ENCODE measurements at regions not wholly inside any gene's neighbourhood (a gene's known extent, or its start where the extent isn't known, plus 50 kb on each side); places are given as distances from the start of the nearest gene placed in this dataset.

GRCh38 chr9:108519437-108519836, 336.3 kb downstream of the ACTL7B start:
- no peak for DNase-seq (ENCODE audit: low spot score)
- ATAC-seq (ENCODE audit: low read depth), result no peak
- Histone ChIP-seq H3K9me3 (ENCODE audit: severe bottlenecking) (no peaks in the 10 kb centered on the region), H3K4me3 (ENCODE audit: severe bottlenecking) (no peak overlapping the region), H3K36me3 (ENCODE audit: low read depth) (no peaks in the 10 kb centered on the region), H3K4me1 (ENCODE audit: insufficient read depth, poor library complexity, severe bottlenecking) (peaks cover 6% of the 10 kb centered on the region), H3K27me3 (ENCODE audit: insufficient read depth, poor library complexity, severe bottlenecking) (no peaks in the 10 kb centered on the region), H3K27ac (ENCODE audit: poor library complexity, severe bottlenecking) (no peak overlapping the region)
- TF ChIP-seq CTCF (IDR thresholded peaks at IDR 0.05; ENCODE audit: poor library complexity, severe bottlenecking), result no peak

DNA sequence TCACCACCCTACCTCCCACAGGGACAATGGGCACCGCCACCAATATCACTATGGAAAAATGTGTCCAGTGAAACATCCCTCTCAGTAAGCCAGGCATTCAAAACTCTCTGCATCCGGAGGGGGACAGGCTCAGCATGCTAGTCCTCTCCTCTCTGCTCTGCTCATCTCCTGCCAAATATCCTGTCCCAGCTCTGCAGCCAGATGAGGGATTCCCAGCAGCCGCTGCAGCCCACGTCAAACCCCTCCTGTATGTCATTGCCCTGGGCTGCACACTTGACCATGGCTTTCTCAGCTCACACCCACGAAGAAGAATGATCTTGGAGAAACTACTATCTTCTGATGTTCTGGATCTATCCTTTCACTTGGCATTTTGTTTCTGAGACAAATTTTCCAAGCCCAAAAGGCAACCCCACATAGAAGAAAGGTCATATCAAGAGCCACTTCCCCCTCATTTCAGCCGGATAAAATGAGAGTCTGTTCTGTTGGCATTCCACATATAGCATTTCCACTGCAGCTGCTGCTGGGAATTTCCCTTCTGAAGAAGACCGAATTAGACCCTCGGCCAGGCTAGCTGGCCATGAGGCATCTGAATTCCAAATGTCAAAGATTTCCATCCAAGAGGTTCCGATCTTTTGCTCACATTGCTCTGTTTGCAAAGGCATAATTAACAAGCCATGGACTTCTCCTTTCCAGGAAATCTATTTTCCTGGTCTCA, 338.0 kb downstream of the ACTL7B start:
- no peak for TF ChIP-seq CTCF (IDR thresholded peaks at IDR 0.05; ENCODE audit: poor library complexity, severe bottlenecking)

GRCh38 chr9:108516391-108516790, 339.4 kb downstream of the ACTL7B start:
- H3K4me1 ChIP-seq (ENCODE audit: insufficient read depth, poor library complexity, severe bottlenecking), result peaks cover 6% of the 10 kb centered on the region
- no peak overlapping the region for H3K4me3 ChIP-seq (ENCODE audit: severe bottlenecking)
- no peaks in the 10 kb centered on the region for H3K36me3 ChIP-seq (ENCODE audit: low read depth)
- no peak for ATAC-seq (ENCODE audit: low read depth)
- TF ChIP-seq CTCF (IDR thresholded peaks at IDR 0.05; ENCODE audit: poor library complexity, severe bottlenecking), result no peak
- H3K9me3 ChIP-seq (ENCODE audit: severe bottlenecking), result no peaks in the 10 kb centered on the region
- H3K27ac ChIP-seq (ENCODE audit: poor library complexity, severe bottlenecking), result no peak overlapping the region
- no peak for DNase-seq (ENCODE audit: low spot score)
- no peaks in the 10 kb centered on the region for H3K27me3 ChIP-seq (ENCODE audit: insufficient read depth, poor library complexity, severe bottlenecking)

More for the DNA sequence above, 338.0 kb downstream of the ACTL7B start:
- Histone ChIP-seq H3K36me3 (ENCODE audit: low read depth) (no peaks in the 10 kb centered on the region), H3K9me3 (ENCODE audit: severe bottlenecking) (no peaks in the 10 kb centered on the region), H3K27me3 (ENCODE audit: insufficient read depth, poor library complexity, severe bottlenecking) (no peaks in the 10 kb centered on the region), H3K4me3 (ENCODE audit: severe bottlenecking) (no peak overlapping the region), H3K4me1 (ENCODE audit: insufficient read depth, poor library complexity, severe bottlenecking) (peaks cover 6% of the 10 kb centered on the region), H3K27ac (ENCODE audit: poor library complexity, severe bottlenecking) (no peak overlapping the region)
- ATAC-seq (ENCODE audit: low read depth), result no peak
- DNase-seq (ENCODE audit: low spot score), result no peak

GRCh38 chr9:108515856-108516255, 339.9 kb downstream of the ACTL7B start:
- peaks cover under 1% of the 10 kb centered on the region for H3K4me1 ChIP-seq (ENCODE audit: insufficient read depth, poor library complexity, severe bottlenecking)
- H3K27ac ChIP-seq (ENCODE audit: poor library complexity, severe bottlenecking), result no peak overlapping the region
- DNase-seq (ENCODE audit: low spot score) (no peak), ATAC-seq (ENCODE audit: low read depth) (no peak)
- no peaks in the 10 kb centered on the region for H3K27me3 ChIP-seq (ENCODE audit: insufficient read depth, poor library complexity, severe bottlenecking)
- TF ChIP-seq CTCF (IDR thresholded peaks at IDR 0.05; ENCODE audit: poor library complexity, severe bottlenecking), result no peak
- no peak overlapping the region for H3K4me3 ChIP-seq (ENCODE audit: severe bottlenecking)
- H3K36me3 ChIP-seq (ENCODE audit: low read depth), result no peaks in the 10 kb centered on the region
- H3K9me3 ChIP-seq (ENCODE audit: severe bottlenecking), result no peaks in the 10 kb centered on the region

DNA sequence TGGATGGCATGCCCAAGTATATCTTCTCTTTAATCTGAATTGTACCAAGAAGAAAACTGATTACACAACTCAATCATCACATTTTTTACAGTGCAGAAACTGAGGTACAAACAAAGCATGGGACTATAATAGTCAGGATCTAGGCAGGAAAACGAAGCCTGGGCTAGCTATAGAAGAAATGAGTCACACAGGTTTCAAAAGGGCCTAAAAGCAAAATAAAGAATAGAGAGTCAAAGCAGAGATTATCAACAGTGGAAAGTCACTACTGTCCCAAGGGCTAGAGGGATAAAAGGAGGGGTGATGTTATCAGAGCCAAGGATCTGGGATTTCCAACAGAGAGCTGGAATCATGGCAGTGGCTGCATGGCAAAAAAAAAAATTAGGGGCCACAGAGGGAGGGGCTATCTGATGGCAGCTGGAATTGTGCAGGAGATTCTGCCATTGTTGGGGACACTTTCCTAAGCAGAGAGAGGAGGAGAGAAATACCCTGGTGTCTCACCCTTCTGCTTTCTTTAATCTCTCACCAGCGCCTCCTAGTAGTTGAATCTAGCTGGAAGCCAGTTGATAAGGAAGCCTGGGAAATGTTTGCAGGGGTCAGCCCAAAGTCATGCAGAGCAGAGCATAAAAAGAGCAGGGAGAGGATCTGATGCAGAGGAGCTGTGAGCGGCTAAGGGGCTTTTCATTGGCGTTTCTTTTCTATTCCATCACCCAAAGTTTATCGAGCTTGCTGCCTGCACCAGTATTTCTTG, 343.2 kb downstream of the ACTL7B start:
- DNase-seq (ENCODE audit: low spot score) (no peak), ATAC-seq (ENCODE audit: low read depth) (no peak)
- Histone ChIP-seq H3K27me3 (ENCODE audit: insufficient read depth, poor library complexity, severe bottlenecking) (no peaks in the 10 kb centered on the region), H3K27ac (ENCODE audit: poor library complexity, severe bottlenecking) (no peak overlapping the region), H3K9me3 (ENCODE audit: severe bottlenecking) (no peaks in the 10 kb centered on the region), H3K4me1 (ENCODE audit: insufficient read depth, poor library complexity, severe bottlenecking) (no peaks in the 10 kb centered on the region), H3K36me3 (ENCODE audit: low read depth) (no peaks in the 10 kb centered on the region), H3K4me3 (ENCODE audit: severe bottlenecking) (no peak overlapping the region)
- TF ChIP-seq CTCF (IDR thresholded peaks at IDR 0.05; ENCODE audit: poor library complexity, severe bottlenecking), result no peak

All from RWPE2 (cell line).